IMR-90 (cell line): ENCODE measurements at regions not wholly inside any gene's neighbourhood (a gene's known extent, or its start where the extent isn't known, plus 50 kb on each side); places are given as distances from the start of the nearest gene placed in this dataset.

Source experiments
- BHLHE40 ChIP-seq: fragments of 150-350 bp; IDR thresholded peaks from 2 replicates; pipeline ENCODE4 v1.6.1; 2016; ENCODE audit warnings: mild to moderate bottlenecking, low read depth, low read length
- CEBPB ChIP-seq: IDR thresholded peaks from 2 replicates; pipeline ENCODE4 v1.6.1; 2012; ENCODE audit warnings: low read depth, low read length, improper control_type of control experiment
- CTCF ChIP-seq: conservative IDR thresholded peaks from 2 replicates; pipeline ENCODE4 v1.5.1; 2012; ENCODE audit warnings: mild to moderate bottlenecking, low read depth, low read length, improper control_type of control experiment
- ELK1 ChIP-seq: fragments of 150-350 bp; IDR thresholded peaks from 2 replicates; pipeline ENCODE4 v1.6.1; 2016; ENCODE audit warnings: low read depth, mild to moderate bottlenecking, low read length, moderate library complexity, borderline replicate concordance
- FOS ChIP-seq: fragments of 150-350 bp; IDR thresholded peaks from 2 replicates; pipeline ENCODE4 v1.6.1; 2016; ENCODE audit warnings: low read depth, low read length
- MAFK ChIP-seq: IDR thresholded peaks from 2 replicates; pipeline ENCODE4 v1.6.1; 2012; ENCODE audit warnings: low read depth, low read length, improper control_type of control experiment
- MXI1 ChIP-seq: IDR thresholded peaks from 2 replicates; pipeline ENCODE4 v1.6.1; 2012; ENCODE audit warnings: low read depth, mild to moderate bottlenecking, low read length, moderate library complexity, borderline replicate concordance
- NFE2L2 ChIP-seq: fragments of 150-350 bp; IDR thresholded peaks from 2 replicates; pipeline ENCODE4 v1.6.1; 2016; ENCODE audit warnings: low read depth, mild to moderate bottlenecking, low read length
- POLR2A ChIP-seq: IDR thresholded peaks from 2 replicates; pipeline ENCODE4 v1.6.1; 2012; ENCODE audit warnings: mild to moderate bottlenecking, low read depth, low read length
- RAD21 ChIP-seq: IDR thresholded peaks from 2 replicates; pipeline ENCODE4 v1.6.1; 2012; ENCODE audit warnings: low read length, improper control_type of control experiment
- RCOR1 ChIP-seq: IDR thresholded peaks from 2 replicates; pipeline ENCODE4 v1.6.1; 2012; ENCODE audit warnings: mild to moderate bottlenecking, low read length, improper control_type of control experiment; ENCODE audit not compliant: insufficient replicate concordance
- RFX5 ChIP-seq: IDR thresholded peaks from 2 replicates; pipeline ENCODE4 v1.8.0; 2012; ENCODE audit warnings: low read depth, mild to moderate bottlenecking, low read length, moderate library complexity
- SMC3 ChIP-seq: fragments of 150-350 bp; IDR thresholded peaks from 2 replicates; pipeline ENCODE4 v1.6.1; 2016; ENCODE audit warnings: low read depth, mild to moderate bottlenecking, antibody characterized with exemption, low read length, moderate library complexity
- USF2 ChIP-seq: fragments of 150-350 bp; IDR thresholded peaks from 2 replicates; pipeline ENCODE4 v1.6.1; 2017; ENCODE audit warnings: mild to moderate bottlenecking, antibody characterized with exemption, low read length, low read depth

DNA sequence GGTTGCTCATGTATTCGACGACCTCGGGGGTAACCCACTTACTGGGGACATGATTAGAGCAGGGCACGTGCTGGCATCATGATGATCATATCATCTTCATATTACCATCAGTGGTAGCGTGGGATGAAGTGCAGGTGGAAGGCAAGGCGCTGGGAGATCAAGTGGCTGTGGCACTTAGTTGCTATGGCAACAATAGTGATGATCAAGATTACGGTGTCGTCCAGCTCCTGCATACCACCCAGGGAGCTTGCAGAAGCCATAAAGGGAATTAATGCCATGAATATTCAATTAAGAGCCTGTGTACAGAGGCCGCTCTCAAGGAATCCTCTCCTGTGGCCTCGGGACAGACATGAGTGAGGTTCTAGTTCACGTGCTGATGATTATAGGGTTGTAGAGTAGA, 237.2 kb upstream of the COPS8 start:
- TF ChIP-seq SMC3 (no peak), CTCF (no peak), POLR2A (no peak), USF2 (no peak), ELK1 (no peak), BHLHE40 (no peak), MAFK (no peak), FOS (no peak), RAD21 (no peak), RFX5 (no peak), CEBPB (no peak), NFE2L2 (no peak), RCOR1 (no peak), MXI1 (no peak)
